Loucy (cell line): ENCODE measurements at regions not wholly inside any gene's neighbourhood (a gene's known extent, or its start where the extent isn't known, plus 50 kb on each side); places are given as distances from the start of the nearest gene placed in this dataset.

Experiments
- EZH2phosphoT487 ChIP-seq: fragments of 200-600 bp; IDR thresholded peaks from 2 replicates; pipeline ENCODE4 v1.6.1; 2018; ENCODE audit warnings: antibody characterized with exemption, mild to moderate bottlenecking, moderate library complexity, borderline replicate concordance
- TF ChIP-seq, protein P1 (sequence below): fragments of 200-600 bp; sonication (generic); conservative IDR thresholded peaks from 2 replicates; pipeline ENCODE4 v1.5.1; 2014; ENCODE audit warnings: mild to moderate bottlenecking, antibody characterized with exemption, low read length

DNA sequence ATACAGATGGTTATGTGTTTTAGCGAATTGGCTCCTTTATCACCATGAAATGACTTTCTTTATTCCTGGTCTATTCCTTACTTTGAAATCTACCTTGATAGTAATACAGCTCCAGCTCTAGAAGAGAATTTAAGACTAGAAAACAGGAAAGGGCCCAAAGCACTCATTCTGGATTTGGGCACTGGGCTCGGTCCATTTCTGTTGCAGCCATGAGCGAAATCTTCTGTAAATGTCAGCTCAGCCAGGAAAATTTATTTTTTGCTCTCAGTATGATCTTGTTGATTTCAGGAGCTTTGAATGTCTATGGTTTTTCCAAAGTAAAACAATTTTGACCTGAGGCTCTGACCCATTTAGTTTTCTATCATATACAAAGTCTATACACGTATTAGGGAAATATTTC, 104.1 kb downstream of the DIRAS2 start:
- TF ChIP-seq, protein P1, sequence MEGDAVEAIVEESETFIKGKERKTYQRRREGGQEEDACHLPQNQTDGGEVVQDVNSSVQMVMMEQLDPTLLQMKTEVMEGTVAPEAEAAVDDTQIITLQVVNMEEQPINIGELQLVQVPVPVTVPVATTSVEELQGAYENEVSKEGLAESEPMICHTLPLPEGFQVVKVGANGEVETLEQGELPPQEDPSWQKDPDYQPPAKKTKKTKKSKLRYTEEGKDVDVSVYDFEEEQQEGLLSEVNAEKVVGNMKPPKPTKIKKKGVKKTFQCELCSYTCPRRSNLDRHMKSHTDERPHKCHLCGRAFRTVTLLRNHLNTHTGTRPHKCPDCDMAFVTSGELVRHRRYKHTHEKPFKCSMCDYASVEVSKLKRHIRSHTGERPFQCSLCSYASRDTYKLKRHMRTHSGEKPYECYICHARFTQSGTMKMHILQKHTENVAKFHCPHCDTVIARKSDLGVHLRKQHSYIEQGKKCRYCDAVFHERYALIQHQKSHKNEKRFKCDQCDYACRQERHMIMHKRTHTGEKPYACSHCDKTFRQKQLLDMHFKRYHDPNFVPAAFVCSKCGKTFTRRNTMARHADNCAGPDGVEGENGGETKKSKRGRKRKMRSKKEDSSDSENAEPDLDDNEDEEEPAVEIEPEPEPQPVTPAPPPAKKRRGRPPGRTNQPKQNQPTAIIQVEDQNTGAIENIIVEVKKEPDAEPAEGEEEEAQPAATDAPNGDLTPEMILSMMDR, result no peak
- TF ChIP-seq EZH2phosphoT487, result no peak
